HG02642 (cell line): ENCODE measurements at regions not wholly inside any gene's neighbourhood (a gene's known extent, or its start where the extent isn't known, plus 50 kb on each side); places are given as distances from the start of the nearest gene placed in this dataset.
"Not testable (repeated sequence)": the region's sequence is repeated elsewhere in the genome, so short reads cannot be mapped to it uniquely, and the experiment has no call there.

Experiments used
- ATAC-seq: cut with Tn5 transposase; IDR thresholded peaks from one replicate; pipeline ENCODE4 v1.9.1; 2021; ENCODE audit warnings: mild to moderate bottlenecking; ENCODE audit not compliant: unreplicated experiment, poor library complexity

DNA sequence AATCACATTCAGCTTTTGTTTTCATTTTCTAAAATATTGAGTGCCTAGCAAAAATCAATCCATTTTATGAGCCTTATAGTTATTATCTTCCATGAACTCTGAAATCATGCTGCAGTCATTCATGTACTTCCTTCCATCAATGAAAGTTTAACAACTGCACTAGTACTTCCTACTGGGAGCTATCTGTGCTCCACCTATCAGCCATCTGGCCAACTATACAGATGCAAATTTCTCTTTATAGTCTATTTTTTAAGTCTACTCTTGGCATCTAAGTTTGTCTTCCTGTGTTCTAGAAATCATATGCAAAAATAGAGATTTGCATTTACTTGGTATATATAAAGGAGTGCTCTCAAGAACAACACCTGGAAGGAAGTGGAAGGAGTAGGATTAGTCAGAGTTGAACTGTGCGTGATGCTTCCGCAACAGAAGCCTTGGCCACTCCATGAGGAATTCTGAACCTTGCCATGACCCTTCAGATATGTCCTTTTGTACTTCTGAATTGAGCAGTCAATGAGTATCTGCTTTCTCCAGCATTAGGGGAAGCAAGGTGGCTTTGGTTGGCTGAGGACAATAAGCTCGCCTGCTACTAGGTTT, 403.2 kb upstream of the ADAMTS5 start:
- ATAC-seq = no peak

- no peak for ATAC-seq
Observed at GRCh38 chr21:27369234-27369633, 402.3 kb upstream of the ADAMTS5 start.

DNA sequence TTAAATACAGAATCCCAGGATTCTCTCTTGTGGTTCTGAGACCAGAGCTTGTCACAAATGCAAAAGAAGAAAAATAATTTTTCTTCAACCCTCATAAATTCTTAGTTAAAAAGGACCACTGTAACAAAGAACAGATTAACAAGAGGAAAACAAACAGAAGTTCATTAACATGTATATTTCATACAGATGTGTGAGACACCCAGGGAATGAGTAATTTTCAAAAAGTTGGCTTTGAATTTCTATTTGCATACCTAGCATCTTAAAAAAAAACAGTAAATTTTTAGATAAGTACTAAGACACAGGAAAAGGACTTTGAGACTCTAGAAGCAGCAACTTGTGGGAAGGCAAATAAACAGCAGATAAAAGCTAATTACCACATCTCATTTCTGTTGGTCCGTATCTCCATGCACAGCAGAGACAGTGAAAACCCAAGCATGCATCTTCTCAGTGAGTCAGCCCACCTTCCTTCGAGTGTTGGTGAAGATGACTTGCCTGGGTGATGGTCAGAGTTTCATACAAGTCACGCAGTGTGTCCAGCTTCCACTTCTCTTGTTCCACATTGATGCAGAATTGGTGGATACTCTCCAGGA, 399.9 kb upstream of the ADAMTS5 start:
- ATAC-seq = no peak

GRCh38 chr21:27366036-27366435, 399.1 kb upstream of the ADAMTS5 start:
- ATAC-seq = no peak

DNA sequence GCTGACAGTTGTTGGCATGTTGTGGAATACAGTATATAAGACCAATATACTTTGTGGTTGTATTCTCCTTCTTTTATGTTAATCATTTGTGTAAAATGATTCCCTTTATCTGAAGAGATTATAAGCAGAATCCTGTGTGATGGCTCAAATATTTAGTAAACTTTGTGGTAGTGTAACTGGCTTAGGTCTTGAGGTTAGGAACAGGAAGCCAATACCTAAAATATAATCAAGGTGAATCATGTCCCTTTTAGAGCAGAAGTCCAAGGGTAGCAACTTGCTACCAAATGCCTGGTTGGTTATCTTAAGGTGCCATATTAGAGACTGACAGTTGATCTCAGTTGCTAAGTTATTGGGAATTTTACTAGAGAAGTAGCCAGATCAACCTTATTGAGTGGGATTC, 398.5 kb upstream of the ADAMTS5 start:
- no peak for ATAC-seq

- ATAC-seq = no peak
Observed at GRCh38 chr21:27363719-27364477, 397.0 kb upstream of the ADAMTS5 start.

DNA sequence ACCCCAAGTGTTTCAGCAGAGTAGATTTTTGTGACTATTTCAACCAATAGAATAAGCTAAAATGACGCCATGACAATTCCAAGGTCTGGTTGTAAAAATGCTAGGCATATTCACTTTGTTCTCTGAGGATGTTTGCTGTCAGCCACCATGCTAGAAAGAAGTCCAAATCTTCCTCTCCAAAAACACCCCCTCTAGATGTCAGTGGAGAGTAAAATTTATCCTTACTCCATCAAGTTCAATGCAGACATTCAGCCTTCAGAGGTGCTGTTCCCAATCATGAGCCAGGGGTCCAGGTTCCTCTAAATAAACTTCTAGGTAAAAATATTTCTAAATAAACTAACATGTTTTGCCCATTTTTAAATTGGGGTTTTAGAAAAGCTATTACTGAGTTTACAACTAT, 395.4 kb upstream of the ADAMTS5 start:
- no peak for ATAC-seq

- ATAC-seq = no peak
Observed at GRCh38 chr21:27359141-27359540, 392.3 kb upstream of the ADAMTS5 start.

GRCh38 chr21:27352885-27353284, 386.0 kb upstream of the ADAMTS5 start:
- ATAC-seq = no peak

DNA sequence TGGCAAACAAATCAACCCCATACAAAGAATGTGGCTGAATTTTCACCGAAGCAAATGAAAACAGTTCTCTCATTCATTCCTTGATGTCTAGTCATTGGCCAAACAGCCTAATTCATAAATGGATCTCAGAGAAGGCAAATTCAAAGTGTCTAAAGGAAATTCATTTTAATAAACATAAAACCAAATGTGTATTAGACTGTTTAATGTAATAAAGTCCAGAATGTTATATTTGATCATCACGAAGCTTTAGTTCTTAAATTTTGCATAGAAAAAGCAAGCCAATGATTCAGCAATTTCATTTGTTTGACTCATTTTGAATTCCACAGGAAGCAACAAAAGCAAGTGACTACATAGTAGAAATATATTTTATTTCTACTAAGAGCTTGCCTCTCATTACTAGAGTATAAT, 379.2 kb upstream of the ADAMTS5 start:
- no peak for ATAC-seq

DNA sequence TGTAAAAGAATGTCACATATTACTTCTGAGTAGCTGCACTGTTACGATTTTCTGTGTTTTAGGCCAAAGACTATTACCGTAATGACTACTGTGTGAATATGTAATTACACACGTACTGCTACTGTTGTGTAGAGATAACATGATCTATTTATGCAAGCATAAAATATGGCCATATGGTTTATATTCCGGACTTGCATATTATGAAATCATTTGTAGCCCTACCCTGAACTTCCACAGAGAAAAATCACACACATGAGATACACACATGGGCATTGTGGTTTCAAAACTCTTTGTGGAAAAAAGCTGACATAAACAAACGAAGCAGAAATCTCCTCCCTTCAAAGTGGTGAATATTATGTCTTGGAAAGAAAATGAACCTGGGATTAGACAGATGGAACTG, 373.0 kb upstream of the ADAMTS5 start:
- no peak for ATAC-seq

DNA sequence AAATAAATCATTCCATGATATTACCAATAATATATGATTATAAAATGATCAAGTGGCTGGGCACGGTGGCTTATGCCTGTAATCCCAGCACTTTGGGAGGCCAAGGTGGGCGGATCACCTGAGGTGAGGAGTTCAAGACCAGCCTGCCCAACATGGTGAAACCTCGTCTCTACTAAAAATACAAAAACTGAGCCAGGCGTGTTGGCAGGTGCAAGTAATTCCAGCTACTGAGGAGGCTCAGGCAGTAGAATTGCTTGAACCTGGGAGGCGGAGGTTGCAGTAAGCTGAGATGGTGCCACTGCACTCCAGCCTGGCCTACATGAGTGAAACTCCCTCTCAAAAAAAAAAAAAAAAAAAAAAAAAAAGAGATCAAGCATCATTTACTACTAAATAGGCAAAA, 371.1 kb upstream of the ADAMTS5 start:
- ATAC-seq = not testable (repeated sequence)

DNA sequence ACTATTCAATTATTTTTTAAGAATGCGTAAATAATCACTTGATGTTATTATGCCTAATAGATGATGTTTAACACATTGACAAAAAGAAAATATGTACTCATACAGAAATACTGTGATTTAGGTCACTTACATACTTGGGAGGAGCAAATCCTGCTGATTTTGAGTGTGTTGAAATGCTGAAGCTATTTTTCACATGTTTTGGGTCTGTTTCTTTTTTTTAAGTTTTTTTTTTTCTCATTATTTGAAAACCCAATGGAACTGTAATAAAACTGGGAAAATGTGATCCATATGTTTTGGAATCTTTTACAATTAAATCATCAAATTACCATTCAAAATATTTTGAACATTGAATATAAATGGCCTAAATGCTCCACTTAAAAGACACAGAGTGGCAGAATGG, 366.2 kb upstream of the ADAMTS5 start:
- no peak for ATAC-seq

GRCh38 chr21:27329255-27329851, 362.5 kb upstream of the ADAMTS5 start:
- ATAC-seq = no peak

- ATAC-seq = no peak
Observed at GRCh38 chr21:27326301-27326700, 359.4 kb upstream of the ADAMTS5 start.

- no peak for ATAC-seq
Observed at GRCh38 chr21:27323331-27323730, 356.4 kb upstream of the ADAMTS5 start.

DNA sequence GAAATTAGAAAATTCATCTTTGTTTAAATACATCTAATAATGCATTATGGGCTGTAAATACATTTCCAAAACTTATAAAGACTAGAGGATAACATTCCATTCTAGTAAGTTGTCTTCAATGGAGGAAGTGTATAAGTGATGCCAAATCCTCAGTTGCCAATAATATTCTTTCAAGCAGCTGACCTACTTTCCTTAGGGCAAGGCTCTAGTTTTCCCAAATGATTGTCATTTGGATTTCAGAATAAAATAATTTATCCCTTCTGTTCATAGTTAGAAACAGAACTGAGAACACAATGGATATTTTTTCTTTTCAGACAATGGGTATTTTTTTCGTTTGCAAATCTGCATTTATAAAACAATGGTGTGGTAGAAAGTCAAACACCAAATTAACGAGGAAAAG, 354.9 kb upstream of the ADAMTS5 start:
- no peak for ATAC-seq

GRCh38 chr21:27320868-27321267, 354.0 kb upstream of the ADAMTS5 start:
- ATAC-seq = no peak

GRCh38 chr21:27317601-27318000, 350.7 kb upstream of the ADAMTS5 start:
- ATAC-seq = not testable (repeated sequence)

DNA sequence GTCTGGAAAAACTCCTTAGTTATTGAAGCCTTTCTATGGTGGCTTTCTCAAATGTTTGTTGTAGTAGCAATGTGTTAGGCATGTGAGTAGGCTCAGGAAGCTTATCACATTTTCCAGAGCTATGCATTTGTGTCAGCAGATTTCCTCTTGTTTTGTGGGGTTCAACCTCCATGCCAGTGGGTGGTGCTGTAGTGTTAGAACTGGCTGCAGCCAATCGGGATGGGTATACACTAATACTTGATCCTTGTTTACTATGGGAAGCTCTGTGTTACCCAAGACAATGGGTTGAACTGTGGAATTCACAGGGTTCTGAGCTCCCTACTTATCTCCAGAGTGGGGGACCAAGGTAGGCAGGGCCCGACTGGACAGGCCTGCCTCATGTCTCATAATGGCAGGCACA, 348.5 kb upstream of the ADAMTS5 start:
- no peak for ATAC-seq

GRCh38 chr21:27314131-27314530, 347.2 kb upstream of the ADAMTS5 start:
- ATAC-seq = no peak
